Upper lobe of left lung (tissue), 4 donors: ENCODE measurements at regions not wholly inside any gene's neighbourhood (a gene's known extent, or its start where the extent isn't known, plus 50 kb on each side); places are given as distances from the start of the nearest gene placed in this dataset.

Experiments used
- EP300 ChIP-seq, 4 donors: sonication (generic); formaldehyde crosslinking; IDR thresholded peaks; one replicate each; pipeline ENCODE4 v1.5.1; 2017; ENCODE audit warnings: antibody characterized with exemption in 4 of 4, control low read depth in 2 of 4
- POLR2A ChIP-seq, 4 donors: fragments of 450-650 bp; IDR thresholded peaks; one replicate each; pipeline ENCODE4 v1.5.1; 2016 to 2017; ENCODE audit warnings: antibody characterized with exemption in 4 of 4, mild to moderate bottlenecking in 2 of 4
- POLR2AphosphoS5 ChIP-seq, 2 donors: sonication (generic); formaldehyde crosslinking; IDR thresholded peaks; one replicate each; pipeline ENCODE4 v1.5.1; 2017; ENCODE audit warnings: antibody characterized with exemption in 2 of 2
- TF ChIP-seq, protein P1 (sequence below), 6 experiments: fragments of 450-650 bp in 4 of 6; fragments of 200-600 bp in 2 of 6; sonication (generic) in 2 of 6; IDR thresholded peaks; one replicate each; pipeline ENCODE4 v1.5.1; 2016 to 2019; ENCODE audit warnings: antibody characterized with exemption in 6 of 6

DNA sequence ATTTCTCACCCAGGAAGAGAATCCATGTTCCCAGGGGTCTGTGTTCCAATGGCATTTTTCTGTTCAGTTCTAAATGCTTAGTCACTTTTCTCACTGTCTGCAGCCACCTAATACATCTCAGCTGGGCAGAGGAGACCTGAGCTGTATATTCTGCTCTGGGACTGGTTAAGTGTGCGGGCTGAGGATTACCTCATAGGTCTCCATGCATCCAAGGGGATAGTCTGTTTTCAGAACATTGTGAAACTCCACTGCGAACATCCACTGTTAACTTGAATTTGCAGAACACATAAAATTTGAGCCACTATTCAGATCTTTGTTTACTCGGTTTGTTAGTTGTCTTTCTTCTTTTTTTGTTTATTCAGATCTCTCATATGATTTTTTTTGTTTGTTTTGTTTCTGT lies 947.1 kb downstream of the TFAP2A start:
- TF ChIP-seq POLR2AphosphoS5 (IDR thresholded peaks at IDR 0.05) (no peak), EP300 (IDR thresholded peaks at IDR 0.05) (no peak), POLR2A (IDR thresholded peaks at IDR 0.05) (no peak)
- TF ChIP-seq, protein P1, sequence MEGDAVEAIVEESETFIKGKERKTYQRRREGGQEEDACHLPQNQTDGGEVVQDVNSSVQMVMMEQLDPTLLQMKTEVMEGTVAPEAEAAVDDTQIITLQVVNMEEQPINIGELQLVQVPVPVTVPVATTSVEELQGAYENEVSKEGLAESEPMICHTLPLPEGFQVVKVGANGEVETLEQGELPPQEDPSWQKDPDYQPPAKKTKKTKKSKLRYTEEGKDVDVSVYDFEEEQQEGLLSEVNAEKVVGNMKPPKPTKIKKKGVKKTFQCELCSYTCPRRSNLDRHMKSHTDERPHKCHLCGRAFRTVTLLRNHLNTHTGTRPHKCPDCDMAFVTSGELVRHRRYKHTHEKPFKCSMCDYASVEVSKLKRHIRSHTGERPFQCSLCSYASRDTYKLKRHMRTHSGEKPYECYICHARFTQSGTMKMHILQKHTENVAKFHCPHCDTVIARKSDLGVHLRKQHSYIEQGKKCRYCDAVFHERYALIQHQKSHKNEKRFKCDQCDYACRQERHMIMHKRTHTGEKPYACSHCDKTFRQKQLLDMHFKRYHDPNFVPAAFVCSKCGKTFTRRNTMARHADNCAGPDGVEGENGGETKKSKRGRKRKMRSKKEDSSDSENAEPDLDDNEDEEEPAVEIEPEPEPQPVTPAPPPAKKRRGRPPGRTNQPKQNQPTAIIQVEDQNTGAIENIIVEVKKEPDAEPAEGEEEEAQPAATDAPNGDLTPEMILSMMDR (IDR thresholded peaks at IDR 0.05): no peak
